GM19328 (cell line): ENCODE measurements at regions not wholly inside any gene's neighbourhood (a gene's known extent, or its start where the extent isn't known, plus 50 kb on each side); places are given as distances from the start of the nearest gene placed in this dataset.
"Not testable (repeated sequence)": the region's sequence is repeated elsewhere in the genome, so short reads cannot be mapped to it uniquely, and the experiment has no call there.

Experiments
- ATAC-seq: cut with Tn5 transposase; IDR thresholded peaks from one replicate; pipeline ENCODE4 v1.9.1; 2021; ENCODE audit warnings: mild to moderate bottlenecking, moderate library complexity; ENCODE audit not compliant: unreplicated experiment

- peak; percentile 45 for ATAC-seq
Observed at GRCh38 chr1:82153272-82153629, 352.5 kb downstream of the ADGRL2 start.

- ATAC-seq, result peak; percentile 47
Observed at GRCh38 chr1:82152356-82153271, 351.9 kb downstream of the ADGRL2 start.

GRCh38 chr1:82145656-82146055, 344.9 kb downstream of the ADGRL2 start:
- ATAC-seq, result no peak

- ATAC-seq, result no peak
Observed at GRCh38 chr1:82143108-82143833, 342.5 kb downstream of the ADGRL2 start.

GRCh38 chr1:82141390-82141789, 340.7 kb downstream of the ADGRL2 start:
- no peak for ATAC-seq

- no peak for ATAC-seq
Observed at GRCh38 chr1:82139751-82140468, 339.2 kb downstream of the ADGRL2 start.

- ATAC-seq, result not testable (repeated sequence)
Observed at GRCh38 chr1:82136351-82136750, 335.6 kb downstream of the ADGRL2 start.

- ATAC-seq, result no peak
Observed at GRCh38 chr1:82125866-82126265, 325.1 kb downstream of the ADGRL2 start.

GRCh38 chr1:82125119-82125518, 324.4 kb downstream of the ADGRL2 start:
- no peak for ATAC-seq

GRCh38 chr1:82121421-82121820, 320.7 kb downstream of the ADGRL2 start:
- no peak for ATAC-seq

GRCh38 chr1:82116105-82116504, 315.4 kb downstream of the ADGRL2 start:
- ATAC-seq, result no peak

- no peak for ATAC-seq
Observed at GRCh38 chr1:82114887-82115286, 314.2 kb downstream of the ADGRL2 start.

GRCh38 chr1:82110366-82111254, 309.9 kb downstream of the ADGRL2 start:
- no peak for ATAC-seq

- ATAC-seq, result no peak
Observed at GRCh38 chr1:82108843-82109242, 308.1 kb downstream of the ADGRL2 start.

GRCh38 chr1:82106672-82107071, 305.9 kb downstream of the ADGRL2 start:
- ATAC-seq, result no peak

- no peak for ATAC-seq
Observed at GRCh38 chr1:82099170-82099569, 298.4 kb downstream of the ADGRL2 start.

GRCh38 chr1:82094136-82094535, 293.4 kb downstream of the ADGRL2 start:
- no peak for ATAC-seq

- ATAC-seq, result no peak
Observed at GRCh38 chr1:82091729-82092128, 291.0 kb downstream of the ADGRL2 start.

GRCh38 chr1:82091265-82091664, 290.5 kb downstream of the ADGRL2 start:
- no peak for ATAC-seq

- no peak for ATAC-seq
Observed at GRCh38 chr1:82090104-82090503, 289.4 kb downstream of the ADGRL2 start.
